GM13977 (cell line): ENCODE measurements at regions not wholly inside any gene's neighbourhood (a gene's known extent, or its start where the extent isn't known, plus 50 kb on each side); places are given as distances from the start of the nearest gene placed in this dataset.

Source experiments
- DNase-seq: peaks from one replicate; pipeline ENCODE4 v3.0.0; 2012; ENCODE audit warnings: low spot score
- CTCF ChIP-seq: IDR thresholded peaks from 2 replicates; pipeline ENCODE4 v1.5.1; 2012; ENCODE audit warnings: mild to moderate bottlenecking, control low read depth; ENCODE audit not compliant: insufficient read depth; ENCODE audit errors: extremely low read depth, missing control alignments
- in situ Hi-C: fragments of 300-500 bp; cut with MboI; formaldehyde crosslinking; loops from one replicate; pipeline ENCODE4 v1.12.0; 2022; ENCODE audit warnings: low sequenced_read_pairs, low pct_unique_long_range_greater_than_20kb, mixed read lengths, inconsistent platforms; ENCODE audit not compliant: unreplicated experiment

GRCh38 chr14:39576258-39576657, 144.0 kb upstream of the FBXO33 start:
- in situ Hi-C loops, result no loop called here

DNA sequence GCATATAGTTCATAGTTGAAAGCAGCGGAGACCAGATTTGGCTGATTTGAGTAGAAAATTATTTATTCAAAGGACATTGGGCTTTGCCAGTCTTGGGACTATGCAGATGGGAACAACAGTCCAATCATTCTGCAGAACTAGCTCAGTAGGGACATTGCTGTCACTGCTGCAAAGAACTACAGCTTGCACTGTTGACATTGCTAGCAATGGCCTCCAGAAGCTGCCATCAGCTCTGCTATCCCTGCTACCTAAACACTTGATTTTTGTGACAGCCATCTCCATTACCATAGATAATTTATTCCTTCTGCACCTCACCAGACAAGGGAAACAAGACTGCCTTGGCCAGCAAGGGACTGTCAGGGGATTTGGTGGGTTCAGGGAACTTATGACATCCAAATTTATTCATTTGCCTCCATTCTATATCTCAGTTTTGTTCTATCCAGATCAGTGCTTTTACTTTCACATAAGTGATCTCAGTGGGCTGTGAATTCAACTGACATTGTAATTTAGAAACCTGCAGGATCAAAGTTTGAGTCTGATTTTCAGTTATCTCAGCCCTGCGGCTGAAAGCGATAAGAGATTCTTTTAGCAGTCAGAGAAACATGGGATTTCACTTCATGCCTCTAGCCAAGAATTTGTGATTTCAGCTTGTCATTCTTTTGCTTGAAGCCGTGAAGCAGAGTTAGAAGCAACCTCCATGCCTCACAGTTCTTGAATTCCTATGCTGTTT, 136.7 kb upstream of the FBXO33 start:
- DNase-seq, result peak; percentile 24
- in situ Hi-C loops, result no loop called here
- no peak for TF ChIP-seq CTCF

More at GRCh38 chr14:39576258-39576657, 144.0 kb upstream of the FBXO33 start:
- TF ChIP-seq CTCF, result no peak
- no peak for DNase-seq

DNA sequence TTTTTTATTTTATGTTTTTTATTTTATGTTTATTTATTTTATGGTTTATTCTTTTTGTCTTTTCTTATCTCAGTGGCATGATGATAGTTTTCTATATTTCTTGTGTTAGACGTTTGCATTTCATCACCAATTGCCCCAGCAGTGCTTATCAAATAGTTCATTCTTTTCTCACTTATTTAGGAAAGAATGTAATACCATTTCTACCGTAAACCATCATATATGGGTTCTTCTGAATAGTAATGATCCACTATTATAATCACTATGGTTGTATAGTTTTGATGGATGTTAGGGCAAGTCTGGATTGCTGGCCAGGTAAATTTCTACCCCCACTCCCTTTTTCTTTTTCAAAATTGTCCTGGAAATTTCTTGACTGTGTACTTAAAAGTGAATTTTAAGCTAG, 134.6 kb upstream of the FBXO33 start:
- DNase-seq, result no peak
- TF ChIP-seq CTCF, result no peak
- in situ Hi-C loops, result no loop called here

GRCh38 chr14:39563361-39563760, 131.1 kb upstream of the FBXO33 start:
- TF ChIP-seq CTCF, result no peak
- in situ Hi-C loops, result no loop called here
- DNase-seq, result no peak

DNA sequence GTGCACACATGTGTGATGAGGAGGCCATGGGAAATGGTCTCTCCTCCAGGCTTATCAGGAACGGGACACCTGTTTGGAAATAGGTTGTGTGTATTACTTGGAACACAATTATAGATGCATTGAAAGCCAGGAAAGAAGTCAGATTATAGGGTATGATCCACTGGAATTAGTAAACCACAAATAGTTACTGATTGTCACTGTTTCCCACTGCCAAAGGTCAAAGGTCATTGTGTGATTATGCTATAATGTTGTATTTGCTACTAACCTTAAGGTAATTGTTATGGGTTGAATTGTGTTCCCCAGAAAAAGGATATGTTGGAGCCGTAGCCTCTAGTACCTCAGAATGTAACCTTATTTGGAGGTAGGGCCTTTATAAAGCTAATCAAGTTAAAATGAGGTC, 129.9 kb upstream of the FBXO33 start:
- DNase-seq, result no peak
- TF ChIP-seq CTCF, result no peak
- in situ Hi-C loops, result no loop called here

DNA sequence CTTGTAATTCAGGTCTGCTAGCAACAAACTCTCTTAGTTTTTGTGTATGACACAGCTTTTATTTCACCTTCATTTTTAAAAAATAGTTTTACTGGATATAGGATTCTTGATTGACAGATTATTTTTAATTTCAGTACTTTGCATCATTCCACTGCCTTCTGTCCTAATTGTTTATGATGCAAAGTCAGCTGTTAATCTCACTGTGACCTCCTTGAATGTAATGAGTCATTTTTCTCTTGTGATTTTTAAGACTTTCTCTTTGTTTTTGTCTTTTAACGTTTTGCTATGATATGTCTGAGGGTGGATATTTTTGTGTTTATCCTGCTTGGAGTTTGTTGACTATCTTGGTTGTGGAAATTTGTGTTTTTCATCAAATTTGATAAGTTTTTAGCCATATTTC, 126.3 kb upstream of the FBXO33 start:
- TF ChIP-seq CTCF, result no peak
- DNase-seq, result no peak
- in situ Hi-C loops, result no loop called here
